SH-SY5Y (cell line): ENCODE measurements at regions not wholly inside any gene's neighbourhood (a gene's known extent, or its start where the extent isn't known, plus 50 kb on each side); places are given as distances from the start of the nearest gene placed in this dataset.

Experiments
- GATA2 ChIP-seq: IDR thresholded peaks from 2 replicates; pipeline ENCODE4 v1.6.1; 2011; ENCODE audit warnings: mild to moderate bottlenecking, low read depth, low read length
- GATA3 ChIP-seq: IDR thresholded peaks from 2 replicates; pipeline ENCODE4 v1.6.1; 2011; ENCODE audit warnings: low read depth, mild to moderate bottlenecking, low read length, moderate library complexity

GRCh38 chr2:129144082-129144791 is 825.6 kb upstream of the HS6ST1 start:
- TF ChIP-seq GATA2 (no peak), GATA3 (no peak)

- TF ChIP-seq GATA3: no peak
- TF ChIP-seq GATA2: no peak
Measured at GRCh38 chr2:129152514-129152913, 827.0 kb upstream of the RAB6C start.

GRCh38 chr2:129160879-129161278 is 818.6 kb upstream of the RAB6C start:
- no peak for TF ChIP-seq GATA2
- TF ChIP-seq GATA3: no peak

GRCh38 chr2:129164220-129164949 is 815.1 kb upstream of the RAB6C start:
- TF ChIP-seq GATA3 (no peak), GATA2 (no peak)

GRCh38 chr2:129165006-129165405 is 814.5 kb upstream of the RAB6C start:
- no peak for TF ChIP-seq GATA2
- no peak for TF ChIP-seq GATA3

GRCh38 chr2:129167456-129167855 is 812.0 kb upstream of the RAB6C start:
- no peak for TF ChIP-seq GATA2
- TF ChIP-seq GATA3: no peak

GRCh38 chr2:129170570-129170969 is 808.9 kb upstream of the RAB6C start:
- TF ChIP-seq GATA3: no peak
- TF ChIP-seq GATA2: no peak

GRCh38 chr2:129174143-129174542 is 805.3 kb upstream of the RAB6C start:
- no peak for TF ChIP-seq GATA2
- no peak for TF ChIP-seq GATA3

- no peak for TF ChIP-seq GATA2
- TF ChIP-seq GATA3: no peak
Measured at GRCh38 chr2:129175051-129175450, 804.4 kb upstream of the RAB6C start.

GRCh38 chr2:129176375-129176774 is 803.1 kb upstream of the RAB6C start:
- no peak for TF ChIP-seq GATA2
- no peak for TF ChIP-seq GATA3

GRCh38 chr2:129178356-129178755 is 801.1 kb upstream of the RAB6C start:
- TF ChIP-seq GATA3 (no peak), GATA2 (no peak)

GRCh38 chr2:129179199-129179598 is 800.3 kb upstream of the RAB6C start:
- TF ChIP-seq GATA2: no peak
- no peak for TF ChIP-seq GATA3

GRCh38 chr2:129180124-129180716 is 799.2 kb upstream of the RAB6C start:
- TF ChIP-seq GATA2: no peak
- no peak for TF ChIP-seq GATA3

GRCh38 chr2:129181433-129181832 is 798.0 kb upstream of the RAB6C start:
- TF ChIP-seq GATA3: no peak
- no peak for TF ChIP-seq GATA2

- TF ChIP-seq GATA2 (no peak), GATA3 (no peak)
Measured at GRCh38 chr2:129181963-129182362, 797.5 kb upstream of the RAB6C start.

GRCh38 chr2:129187343-129187742 is 792.1 kb upstream of the RAB6C start:
- TF ChIP-seq GATA2 (no peak), GATA3 (no peak)
